ENCODE measurements at regions not wholly inside any gene's neighbourhood (a gene's known extent, or its start where the extent isn't known, plus 50 kb on each side); places are given as distances from the start of the nearest gene placed in this dataset.

DNA sequence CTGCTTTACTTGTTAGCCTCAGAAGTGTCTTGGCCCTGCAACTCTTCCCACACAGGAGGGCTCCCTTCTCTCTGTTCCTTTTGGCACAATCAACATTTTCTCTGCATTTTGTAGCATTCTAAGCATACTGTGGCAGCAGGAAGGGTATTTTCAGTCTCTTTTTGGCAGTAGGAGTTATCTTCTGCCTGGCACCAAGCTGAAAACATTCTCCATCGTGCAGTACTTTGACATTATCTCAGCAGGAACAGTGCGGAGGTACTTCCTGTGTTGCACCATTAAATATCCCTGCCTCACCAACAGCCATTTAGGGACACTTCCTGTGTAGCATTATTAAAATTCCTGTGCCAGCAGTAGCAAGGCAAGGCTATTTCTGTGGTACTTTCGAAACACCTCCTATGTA lies 233.2 kb upstream of the SEMA6D start:
- TF ChIP-seq EP300 (IDR thresholded peaks at IDR 0.05; ENCODE audit: borderline replicate concordance) = no peak
- no peak for TF ChIP-seq FOXM1 (IDR thresholded peaks at IDR 0.05; ENCODE audit: borderline replicate concordance, low read depth)
